ENCODE measurements at regions not wholly inside any gene's neighbourhood (a gene's known extent, or its start where the extent isn't known, plus 50 kb on each side); places are given as distances from the start of the nearest gene placed in this dataset.

DNA sequence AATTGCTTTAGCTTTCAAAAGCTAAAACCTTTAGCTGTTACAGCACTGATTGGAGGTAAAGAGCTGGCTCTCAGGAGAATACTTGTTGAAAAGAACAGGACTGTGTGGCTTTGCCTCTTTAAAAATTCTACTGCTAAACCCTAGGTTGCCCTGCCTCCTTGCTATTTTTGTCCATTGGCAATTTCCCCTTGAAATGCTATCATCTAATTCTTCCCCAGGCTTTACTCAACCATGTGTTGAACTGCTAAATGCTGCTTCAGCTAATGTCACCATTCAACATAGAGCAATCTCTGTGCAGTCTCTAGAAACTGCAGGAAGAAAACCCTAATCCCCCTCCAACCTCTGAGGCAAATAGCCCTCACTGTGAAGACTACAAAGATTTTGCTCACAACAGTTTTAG is 203.7 kb upstream of the ARX start:
- no peak for DNase-seq (ENCODE audit: low spot score)

DNA sequence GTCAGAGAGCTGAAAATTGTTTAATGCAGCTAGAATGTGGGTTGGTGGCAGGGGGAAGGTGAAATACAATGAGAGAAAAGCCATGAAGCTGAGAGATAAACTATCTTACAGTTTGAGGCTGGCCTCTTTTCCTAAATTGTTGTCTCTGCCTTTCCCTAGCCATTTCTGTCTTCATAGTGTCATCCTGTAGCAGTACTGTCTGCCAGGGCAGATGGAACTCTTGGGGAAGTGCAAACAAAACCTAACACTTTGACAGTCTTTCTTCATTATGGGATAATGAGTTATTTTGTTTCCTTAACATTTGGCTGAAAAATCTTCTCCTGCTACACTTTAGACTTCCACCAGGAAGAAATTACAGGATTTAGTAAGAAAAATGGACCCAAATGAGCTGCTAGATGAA is 197.8 kb upstream of the ARX start:
- DNase-seq (ENCODE audit: low spot score), result no peak

DNA sequence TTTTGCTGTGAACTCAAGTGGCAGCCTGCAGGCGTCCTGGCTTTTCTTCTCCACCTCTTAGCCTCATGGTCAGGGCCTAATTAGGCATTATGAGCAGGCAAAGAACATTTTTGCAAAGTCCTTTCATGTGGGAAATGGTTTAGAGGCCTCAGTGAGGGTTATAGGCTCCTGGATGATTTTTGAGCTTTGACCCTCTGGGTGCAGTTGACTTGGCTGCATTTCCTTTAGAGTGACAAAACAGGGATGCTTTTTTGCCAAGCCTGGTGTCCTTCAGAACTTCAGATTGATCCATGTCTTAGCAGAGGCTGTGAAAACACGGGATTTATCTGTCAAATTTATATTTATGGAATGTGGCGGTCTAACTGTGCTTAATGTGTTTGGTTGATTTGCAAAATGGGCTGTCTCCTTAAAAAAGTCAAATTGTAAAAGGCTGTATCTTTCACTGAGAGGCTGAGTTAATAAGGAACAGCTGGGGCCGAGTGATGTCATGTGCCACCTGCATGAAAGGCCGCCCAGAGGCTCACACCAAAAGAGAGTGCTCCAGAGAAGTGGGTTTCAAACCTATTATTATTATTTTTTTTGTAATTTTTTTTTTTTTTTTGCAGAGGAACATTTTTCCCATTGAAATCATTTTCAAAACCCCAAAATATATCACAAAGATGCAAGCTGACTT is 192.2 kb upstream of the ARX start:
- no peak for DNase-seq (ENCODE audit: low spot score)

DNA sequence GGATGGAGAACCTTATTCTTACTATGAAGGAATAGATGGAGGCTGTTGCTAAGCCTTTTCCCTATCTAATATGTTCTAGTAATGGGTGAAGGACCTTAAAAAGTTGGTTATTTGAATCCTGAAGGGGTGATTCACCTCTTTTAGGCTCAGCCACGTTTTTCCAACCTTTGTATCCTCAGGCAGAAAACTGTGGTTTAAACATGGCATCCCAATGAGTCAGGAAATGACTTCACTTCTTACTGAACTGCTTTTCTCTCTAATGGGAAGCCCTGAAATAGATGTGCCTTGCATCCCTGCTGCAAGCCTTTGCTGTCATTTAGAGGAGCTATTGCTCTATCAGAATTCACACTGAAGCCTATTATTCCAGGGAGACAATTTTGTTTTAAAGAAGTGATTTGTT is 191.0 kb upstream of the ARX start:
- DNase-seq (ENCODE audit: low spot score), result peak; percentile 6

DNA sequence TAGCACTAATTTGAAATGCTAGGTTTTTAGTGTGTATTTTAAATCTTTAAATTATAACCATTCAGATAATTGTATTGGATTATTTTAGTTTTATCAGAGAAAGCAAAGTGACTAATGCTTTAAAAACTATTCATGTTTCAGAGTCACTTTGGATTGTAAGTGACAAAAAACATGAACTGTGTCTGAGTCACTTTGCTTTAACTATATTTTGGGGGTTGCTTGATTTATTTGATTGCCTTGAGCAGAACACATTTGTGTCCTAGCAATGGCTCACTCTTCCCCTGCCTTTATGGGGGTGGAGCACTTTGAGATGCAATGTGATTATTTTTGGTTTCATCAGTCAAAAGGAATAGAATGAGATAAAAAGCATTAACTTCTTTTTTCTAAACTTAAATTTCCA is 188.4 kb upstream of the ARX start:
- DNase-seq (ENCODE audit: low spot score), result no peak

DNA sequence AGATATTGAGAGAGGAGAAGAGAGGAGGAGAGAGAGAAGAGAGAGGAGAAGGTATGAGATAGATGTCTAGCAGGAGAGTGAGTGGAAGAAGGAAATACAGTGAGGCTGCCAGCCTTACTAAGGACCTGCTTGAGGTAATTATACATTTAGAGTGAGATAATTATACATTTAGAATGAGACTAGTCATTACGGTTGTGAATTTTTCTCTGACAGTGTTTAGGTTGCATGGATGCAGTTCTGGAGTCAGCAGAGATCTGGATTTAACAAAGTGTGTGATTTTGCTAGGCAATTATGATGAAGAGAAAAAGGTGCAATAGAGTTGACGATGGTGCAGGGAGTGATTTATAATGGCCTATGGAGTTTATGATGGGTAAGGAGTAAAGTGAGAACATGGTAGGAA is 187.1 kb upstream of the ARX start:
- DNase-seq (ENCODE audit: low spot score), result no peak

DNA sequence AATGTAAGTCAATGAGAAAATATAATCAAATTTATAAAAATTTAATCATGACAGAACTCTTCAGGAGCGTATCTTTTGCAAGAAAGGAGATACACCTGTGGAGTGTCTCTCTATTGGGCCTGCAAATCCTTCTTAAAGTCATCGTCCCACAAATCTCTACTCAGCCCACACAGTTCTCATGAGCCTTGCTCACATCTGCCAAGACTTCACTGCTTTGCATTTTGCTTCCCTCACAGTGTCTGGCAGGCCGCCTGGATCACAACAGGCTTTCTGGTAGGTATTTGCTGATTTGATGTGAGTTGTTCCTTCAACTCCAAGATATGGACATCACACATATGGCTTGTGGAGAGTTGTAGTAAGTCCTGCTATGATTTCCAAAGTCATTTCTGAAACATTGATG is 183.1 kb upstream of the ARX start:
- DNase-seq (ENCODE audit: low spot score), result no peak

DNA sequence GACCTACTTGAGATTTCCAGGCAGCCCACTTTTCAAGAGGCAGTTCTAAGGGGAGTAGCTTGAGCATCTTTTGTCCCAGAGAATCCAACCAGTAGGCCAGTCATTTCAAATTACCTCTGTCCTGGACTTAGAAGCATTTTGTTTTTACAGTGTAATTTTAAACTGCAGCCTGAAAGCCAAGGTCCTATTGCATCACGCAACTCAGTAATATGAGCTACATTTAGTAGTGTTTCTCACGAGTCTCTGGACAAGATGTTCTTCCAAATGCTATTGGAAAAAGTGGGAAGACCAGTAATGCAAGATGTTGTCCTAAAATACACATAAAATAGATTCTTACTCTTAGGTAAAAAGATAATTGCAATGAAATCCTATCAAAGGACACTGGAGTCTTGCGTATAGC is 182.5 kb upstream of the ARX start:
- no peak for DNase-seq (ENCODE audit: low spot score)

DNA sequence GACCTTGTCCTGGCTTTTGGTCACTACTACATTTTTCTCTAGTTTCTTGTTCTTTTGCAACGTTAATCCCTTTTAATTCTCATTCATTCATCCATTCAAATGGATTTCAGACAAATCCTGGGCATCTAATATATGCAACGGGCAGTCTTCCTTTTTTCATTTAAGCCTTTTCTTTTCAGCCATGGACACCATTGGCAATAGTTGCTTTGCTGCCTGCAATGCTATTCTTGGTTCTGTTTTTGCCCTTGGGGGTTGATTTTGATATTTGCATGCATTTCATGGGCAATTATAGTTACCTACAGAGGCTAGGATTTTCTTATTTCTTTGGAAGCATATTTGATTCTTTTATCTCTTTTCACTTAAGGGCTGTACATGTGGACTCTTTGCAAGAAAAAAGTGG is 180.5 kb upstream of the ARX start:
- no peak for DNase-seq (ENCODE audit: low spot score)

DNA sequence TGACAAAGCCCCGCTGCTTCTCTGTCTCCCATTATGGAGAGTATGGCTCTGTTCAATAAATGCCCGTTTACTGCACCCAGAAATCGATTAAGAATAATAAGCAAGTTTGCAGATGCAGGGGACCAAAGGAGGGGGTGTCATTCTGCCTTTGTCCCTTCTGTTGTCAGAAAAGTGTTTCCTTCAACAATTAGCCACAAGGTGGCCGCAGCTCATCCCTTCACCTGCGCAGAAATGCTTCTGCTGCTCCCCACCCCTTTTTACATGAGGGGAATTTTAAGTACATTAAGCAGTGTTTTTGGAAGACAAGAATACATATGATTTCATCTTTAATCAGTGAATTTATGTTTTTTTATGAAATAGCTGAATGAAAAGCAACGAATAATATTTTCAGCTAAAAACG is 175.6 kb upstream of the ARX start:
- no peak for DNase-seq (ENCODE audit: low spot score)

DNA sequence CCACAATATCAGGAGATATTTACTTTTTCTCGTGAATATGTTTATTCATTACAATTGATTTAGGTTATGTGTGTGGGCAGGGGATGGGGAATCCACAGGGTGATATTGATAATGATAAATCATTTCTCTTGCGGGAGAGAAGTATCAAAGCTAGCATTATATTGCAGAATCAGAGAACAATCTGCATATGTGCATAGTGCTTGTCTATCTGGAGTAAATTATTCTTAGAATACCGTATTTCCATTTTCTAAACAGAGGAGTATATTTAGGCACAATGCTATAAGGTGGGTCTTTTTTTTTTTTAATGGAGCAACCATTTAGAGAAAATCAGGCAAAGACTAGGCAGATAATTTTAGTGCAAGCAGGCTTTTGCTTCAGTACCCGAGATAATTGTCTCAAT is 166.0 kb upstream of the ARX start:
- DNase-seq (ENCODE audit: low spot score), result no peak

DNA sequence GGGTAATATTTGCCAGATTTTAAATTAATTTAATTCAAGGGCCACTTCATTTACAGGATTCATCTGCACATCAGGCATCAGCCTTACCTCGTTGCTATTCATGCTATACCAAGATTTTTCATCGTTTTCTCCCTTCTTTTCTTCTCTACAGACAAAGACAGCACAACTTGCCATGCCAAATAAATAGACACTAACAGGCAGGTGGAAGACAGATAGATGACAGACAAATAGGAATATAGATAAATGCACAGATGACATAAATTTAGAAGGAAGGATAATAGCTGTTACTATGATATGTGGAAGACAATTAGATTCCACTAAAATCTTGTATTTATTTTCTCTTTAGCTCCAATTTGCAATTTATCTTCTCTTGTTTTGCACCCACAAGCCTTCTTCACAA is 164.5 kb upstream of the ARX start:
- DNase-seq (ENCODE audit: low spot score), result no peak

DNA sequence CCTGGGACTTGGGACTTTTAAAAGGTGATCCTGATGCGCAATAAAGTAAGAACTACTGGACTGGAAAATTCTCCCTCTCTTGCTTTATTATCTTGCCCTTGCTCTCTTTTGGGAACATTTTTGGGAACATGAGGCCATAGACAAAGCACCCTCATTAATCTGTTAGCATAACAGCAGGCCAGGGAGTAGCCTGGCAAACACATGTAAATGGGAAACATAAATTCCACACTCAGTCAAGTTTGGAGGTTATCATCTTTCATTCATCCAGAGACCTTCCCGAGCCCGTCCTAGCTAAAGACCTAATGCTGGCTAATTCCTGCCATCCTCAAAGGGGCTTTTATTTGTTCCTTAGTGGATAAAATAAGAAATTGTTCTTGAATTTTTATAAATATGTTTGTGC is 162.8 kb upstream of the ARX start:
- DNase-seq (ENCODE audit: low spot score), result no peak

DNA sequence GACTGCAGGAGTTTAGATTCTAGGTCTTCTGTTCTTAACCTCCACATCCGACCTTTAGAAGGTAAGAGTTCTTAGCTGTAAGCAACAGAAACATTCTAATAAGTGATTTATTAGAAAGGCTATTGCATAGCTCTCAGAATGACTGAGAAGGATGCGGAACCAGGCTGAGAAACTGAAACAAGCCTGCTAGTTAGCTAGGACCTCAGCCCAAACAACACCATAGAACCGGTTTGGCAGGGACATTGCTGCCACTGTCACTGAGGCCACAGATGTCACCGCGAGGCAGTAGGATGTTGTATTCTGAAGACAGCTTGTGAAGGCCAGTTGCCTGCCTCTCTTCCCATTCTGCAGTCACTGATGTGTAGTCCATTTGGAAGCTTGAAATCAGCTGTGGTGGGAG is 160.0 kb upstream of the ARX start:
- DNase-seq (ENCODE audit: low spot score), result no peak

DNA sequence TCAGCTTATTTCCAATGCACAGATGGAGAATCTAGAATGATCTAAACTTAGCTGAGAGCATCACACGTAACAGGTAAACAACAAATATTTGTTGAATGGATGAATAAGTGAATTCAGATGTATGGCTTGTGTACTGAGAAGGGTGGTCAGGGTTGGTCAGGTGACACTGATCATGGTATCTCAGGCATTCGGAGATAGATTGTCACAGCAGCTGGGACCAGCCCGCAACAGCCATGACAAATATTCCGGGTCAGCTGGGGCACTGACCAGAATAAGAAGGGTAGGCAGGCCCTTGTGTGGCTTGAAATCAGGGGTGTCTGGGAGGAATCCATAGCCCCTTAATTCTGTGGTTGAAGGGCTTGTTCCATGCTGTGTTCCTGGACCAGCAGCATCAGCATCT is 159.4 kb upstream of the ARX start:
- no peak for DNase-seq (ENCODE audit: low spot score)

DNA sequence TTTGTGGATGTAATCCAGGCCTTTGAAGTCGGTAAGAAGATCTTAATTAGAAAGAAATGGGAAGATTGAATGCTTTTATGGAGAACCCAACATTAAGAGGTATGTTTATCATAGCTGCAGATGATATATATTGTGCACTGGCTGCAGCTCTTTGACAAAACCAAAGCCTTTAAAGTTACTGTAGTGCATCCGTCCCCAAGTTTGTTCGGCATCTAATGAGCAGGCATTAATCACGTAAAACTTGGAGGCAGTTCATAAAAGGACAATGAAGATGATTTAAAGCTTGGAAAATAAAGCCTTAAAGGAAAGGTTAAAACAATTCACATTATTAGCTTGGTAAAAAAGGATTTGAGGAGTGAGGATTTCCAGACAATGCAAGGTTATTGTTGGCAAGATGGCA is 150.8 kb upstream of the ARX start:
- no peak for DNase-seq (ENCODE audit: low spot score)

DNA sequence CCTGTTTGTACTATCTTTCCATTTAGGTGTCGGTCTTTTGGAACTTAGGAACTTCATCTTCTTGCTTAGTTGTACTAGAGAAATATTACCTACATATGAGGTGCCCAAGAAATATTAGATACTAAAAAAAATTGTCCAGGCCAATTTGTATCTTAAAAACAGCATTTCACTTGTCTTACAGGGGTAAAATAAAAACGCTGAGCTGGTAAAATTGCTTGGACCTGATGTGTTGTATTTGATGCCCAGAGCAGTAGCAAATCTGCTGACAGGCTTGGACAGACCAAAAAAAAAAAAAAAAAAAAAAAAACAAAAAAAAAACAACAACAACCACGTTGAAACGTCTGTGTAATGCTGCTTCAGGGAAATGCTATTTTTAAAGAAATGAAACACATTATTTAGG is 150.4 kb upstream of the ARX start:
- DNase-seq (ENCODE audit: low spot score), result no peak

DNA sequence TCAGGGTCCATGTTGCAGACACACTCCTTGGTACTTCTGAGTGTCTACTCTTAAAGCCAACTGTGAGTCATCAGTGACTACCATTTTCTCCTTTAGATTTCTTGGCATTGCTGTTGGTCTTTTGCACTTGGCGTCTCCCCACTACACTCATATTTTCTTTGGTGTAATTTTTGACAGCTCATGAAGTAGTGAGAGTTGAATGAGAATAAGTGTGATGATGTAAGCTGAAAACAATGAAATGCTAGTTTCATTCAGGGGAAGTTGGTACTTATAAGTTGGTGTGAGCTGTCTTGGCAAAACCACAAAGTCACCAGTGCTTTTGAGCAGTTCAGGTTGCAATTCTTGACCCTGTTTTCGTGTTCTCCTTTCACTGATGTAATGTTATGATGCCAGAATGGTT is 142.9 kb upstream of the ARX start:
- DNase-seq (ENCODE audit: low spot score), result no peak

DNA sequence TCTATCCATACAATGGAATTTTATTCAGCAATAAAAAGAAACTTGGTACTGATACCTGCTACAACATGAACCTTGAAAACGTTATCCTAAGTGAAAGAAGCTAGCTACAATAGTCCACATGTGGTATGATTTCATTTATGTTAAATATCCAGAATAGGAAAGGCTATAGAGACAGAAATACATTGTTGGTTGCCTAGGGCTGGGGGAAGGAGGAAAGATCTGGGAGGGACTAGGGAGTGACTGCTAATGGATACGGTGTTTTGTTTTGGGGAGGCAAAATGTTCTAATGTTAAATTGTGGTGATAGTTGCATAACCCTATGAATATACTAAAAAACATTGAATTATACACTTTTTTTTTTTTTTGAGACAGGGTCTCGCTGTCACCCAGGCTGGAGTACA is 141.1 kb upstream of the ARX start:
- no peak for DNase-seq (ENCODE audit: low spot score)

DNA sequence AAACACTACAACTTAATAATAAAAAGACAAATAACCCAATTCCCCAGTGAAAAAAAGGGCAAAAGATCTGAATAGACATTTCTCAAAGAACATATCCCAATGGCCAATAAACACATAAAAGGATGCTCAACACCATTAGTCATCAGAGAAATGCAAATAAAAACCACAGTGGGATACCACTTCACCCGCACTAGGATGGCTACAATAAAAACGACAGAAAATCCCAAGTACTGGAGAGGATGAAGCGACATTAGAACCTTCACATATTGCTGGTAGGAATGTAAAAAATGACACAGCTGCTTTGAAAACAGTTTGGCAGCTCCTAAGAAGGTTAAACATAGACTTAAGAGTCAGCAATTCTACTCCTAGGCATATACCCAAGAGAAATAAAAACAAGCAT is 140.6 kb upstream of the ARX start:
- no peak for DNase-seq (ENCODE audit: low spot score)

DNA sequence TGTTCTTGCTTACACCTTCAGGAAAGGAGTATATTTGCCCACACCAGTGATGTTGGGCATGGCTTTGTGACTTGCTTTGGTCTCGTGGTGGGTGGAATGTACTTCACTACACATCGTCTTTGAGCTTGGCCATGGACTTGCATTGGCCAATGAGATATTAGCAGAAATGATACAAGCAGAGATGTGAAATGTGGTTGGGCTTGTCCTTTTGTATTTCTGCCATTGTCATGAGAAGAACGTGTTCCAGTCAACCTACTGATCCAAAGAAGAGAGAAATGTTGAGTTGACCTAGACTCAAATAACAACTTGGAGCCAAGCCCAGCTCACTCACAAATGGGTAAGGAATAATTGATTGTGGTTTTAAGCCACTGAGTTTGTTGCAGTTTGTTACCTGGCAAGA is 138.4 kb upstream of the ARX start:
- DNase-seq (ENCODE audit: low spot score), result no peak

DNA sequence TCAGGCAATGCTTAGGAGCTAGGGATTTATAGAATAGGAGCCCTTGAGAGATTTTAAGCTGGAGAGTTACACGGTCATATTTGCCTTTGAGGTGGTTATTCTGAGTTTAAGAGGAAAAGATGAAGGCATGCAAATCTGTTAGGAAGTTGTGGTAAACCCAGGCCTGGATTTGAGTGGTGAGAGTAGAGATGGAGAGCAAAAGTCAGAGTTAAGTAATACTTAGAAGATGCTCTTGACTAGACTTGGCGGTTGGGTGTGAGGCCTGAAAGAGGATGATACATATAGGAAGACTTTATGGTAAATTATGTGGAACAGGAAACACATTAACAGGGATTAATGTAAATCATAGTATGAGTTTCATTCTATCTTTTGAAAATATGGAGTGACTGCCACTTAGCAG is 136.0 kb upstream of the ARX start:
- no peak for DNase-seq (ENCODE audit: low spot score)

DNA sequence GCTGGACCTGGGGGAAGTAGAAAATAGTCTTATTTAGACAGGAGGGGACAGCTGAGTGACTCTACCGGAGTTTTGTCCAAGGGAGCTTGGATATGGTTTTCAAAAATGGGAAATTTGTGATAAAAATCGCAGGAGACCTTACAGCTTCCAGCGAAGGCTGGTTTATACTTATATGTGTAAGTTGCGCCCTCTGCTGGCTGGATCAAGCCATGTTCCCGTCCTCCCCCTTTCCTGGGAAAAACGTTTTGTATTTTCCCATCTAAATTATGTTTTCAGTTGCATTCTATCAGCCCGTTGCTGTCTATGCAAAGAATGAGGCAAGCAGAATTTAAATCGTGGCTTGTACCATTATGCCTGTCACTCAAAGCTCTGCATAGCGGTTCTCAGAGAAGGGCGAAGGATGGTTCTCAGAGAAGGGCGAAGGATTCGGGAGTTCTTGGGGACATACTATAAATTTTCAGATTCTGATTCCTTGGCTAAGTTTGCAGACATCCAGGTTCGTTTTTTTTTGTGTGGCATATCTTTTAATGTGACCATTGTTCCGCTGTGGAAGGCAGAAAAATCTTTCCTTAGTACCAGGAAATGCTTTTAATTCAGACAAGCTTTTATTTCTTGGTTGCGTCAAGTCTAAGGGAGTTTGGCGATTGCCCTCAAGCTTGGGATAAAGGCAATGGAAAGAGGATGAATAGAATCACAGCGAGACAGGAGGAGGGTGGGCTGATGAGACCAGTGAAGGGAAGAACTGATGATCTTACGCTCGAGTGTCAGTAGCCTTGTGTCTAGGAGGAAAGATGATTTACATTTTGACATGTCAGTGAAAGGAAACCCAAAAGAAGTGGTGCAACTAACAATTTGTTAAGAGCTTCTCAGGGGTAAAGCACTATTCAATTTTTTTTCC is 128.5 kb upstream of the ARX start:
- peak; percentile 45 for DNase-seq (ENCODE audit: low spot score)

DNA sequence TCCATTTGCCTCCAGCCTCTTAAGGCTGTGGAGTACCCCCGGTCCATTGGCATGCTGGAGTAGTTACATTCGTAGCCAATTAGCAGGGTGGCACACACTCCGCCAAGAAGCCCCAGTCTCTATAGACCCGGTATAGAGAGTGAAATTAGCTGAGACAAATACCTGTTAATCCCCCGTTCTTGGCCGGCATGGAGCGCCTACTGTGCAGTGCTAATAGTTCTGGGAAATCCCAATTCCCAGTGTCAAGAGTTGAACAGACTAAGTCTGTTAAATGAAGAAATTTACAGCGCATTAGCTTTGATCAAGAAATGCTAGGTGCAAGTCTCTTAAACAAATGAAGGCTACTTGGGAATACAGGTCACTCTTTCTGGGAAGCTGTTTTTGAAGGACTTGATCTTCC is 127.8 kb upstream of the ARX start:
- DNase-seq (ENCODE audit: low spot score), result no peak

All from AG20443 (cell line).